ENCODE measurements at regions not wholly inside any gene's neighbourhood (a gene's known extent, or its start where the extent isn't known, plus 50 kb on each side); places are given as distances from the start of the nearest gene placed in this dataset.
"Not testable (repeated sequence)": the region's sequence is repeated elsewhere in the genome, so short reads cannot be mapped to it uniquely, and the experiment has no call there.

GRCh38 chr6:71360556-71361335, 72.1 kb downstream of the OGFRL1 start:
- TF ChIP-seq CTCF (IDR thresholded peaks at IDR 0.05); POLR2A (IDR thresholded peaks at IDR 0.05); POLR2AphosphoS5 (IDR thresholded peaks at IDR 0.05; ENCODE audit: insufficient read depth in 1 of 2, low read depth in 1 of 2): not testable (repeated sequence)
